ENCODE measurements at regions not wholly inside any gene's neighbourhood (a gene's known extent, or its start where the extent isn't known, plus 50 kb on each side); places are given as distances from the start of the nearest gene placed in this dataset.

DNA sequence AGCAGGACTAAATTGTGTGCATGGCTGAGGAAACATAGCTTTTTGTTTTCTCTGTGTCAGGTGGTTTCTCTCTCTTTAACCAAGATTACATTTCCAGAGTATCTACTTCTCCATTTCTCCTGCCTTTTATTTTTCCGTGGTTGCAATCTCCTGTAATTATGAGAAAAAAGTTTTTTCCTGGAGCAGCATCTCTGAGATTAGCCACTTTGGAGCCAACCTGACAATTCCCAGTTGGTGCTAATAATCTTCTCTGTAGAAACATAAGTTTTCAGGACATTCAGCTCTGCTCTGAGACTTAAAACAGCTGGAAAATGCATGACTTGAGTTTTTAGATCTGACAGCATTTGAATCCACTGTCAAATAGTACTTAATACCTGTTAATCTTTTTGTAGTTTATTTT lies 67.1 kb upstream of the GAS1 start:
- Histone ChIP-seq H3K9me3 (ENCODE audit: control insufficient read depth, low read depth, low read length) (no peaks in the 10 kb centered on the region), H3K23ac (ENCODE audit: insufficient read length, low read depth, low read length) (no peak overlapping the region), H3K14ac (ENCODE audit: insufficient read depth, low read length) (no peak overlapping the region), H4K20me1 (ENCODE audit: control insufficient read depth, insufficient read depth, insufficient read length) (no peaks in the 10 kb centered on the region), H3K56ac (ENCODE audit: insufficient read length, low read depth, low read length) (no peak overlapping the region), H3K4me1 (ENCODE audit: insufficient read depth, low read length) (no peaks in the 10 kb centered on the region), H3K79me2 (ENCODE audit: insufficient read depth, low read length) (no peaks in the 10 kb centered on the region), H3K4ac (ENCODE audit: low read depth, low read length) (no peak overlapping the region), H3K27ac (ENCODE audit: insufficient read length, low read depth, low read length) (no peak overlapping the region), H3K79me1 (ENCODE audit: insufficient read depth, low read depth, low read length, poor library complexity, severe bottlenecking) (no peaks in the 10 kb centered on the region), H3K23me2 (ENCODE audit: insufficient read length, low read depth, low read length, poor library complexity, severe bottlenecking) (no peaks in the 10 kb centered on the region), H3K18ac (ENCODE audit: insufficient read length, low read depth, low read length) (no peak overlapping the region), H2BK5ac (ENCODE audit: insufficient read length, low read length) (no peak overlapping the region), H4K91ac (ENCODE audit: insufficient read length, low read depth, low read length) (no peak overlapping the region), H2BK15ac (ENCODE audit: low read depth, low read length) (no peak overlapping the region), H3K4me2 (ENCODE audit: insufficient read depth, insufficient read length, low read length) (no peak overlapping the region), H3K9ac (ENCODE audit: extremely low read depth, insufficient read length, low read length) (no peak overlapping the region), H2AK5ac (ENCODE audit: insufficient read length, low read length) (no peak overlapping the region), H4K8ac (replicated peaks; ENCODE audit: insufficient read length, low read depth, low read length) (no peak overlapping the region), H3T11ph (ENCODE audit: low read length) (no peak overlapping the region), H2BK20ac (ENCODE audit: low read depth, low read length, poor library complexity, severe bottlenecking) (no peak overlapping the region), H2AFZ (ENCODE audit: low read length) (no peak overlapping the region), H4K5ac (ENCODE audit: insufficient read length, low read depth, low read length) (no peak overlapping the region), H2BK12ac (ENCODE audit: insufficient read length, low read depth, low read length) (no peak overlapping the region), H3K27me3 (ENCODE audit: insufficient read depth, low read length) (no peaks in the 10 kb centered on the region), H2BK120ac (ENCODE audit: low read depth, low read length, poor library complexity, severe bottlenecking) (no peak overlapping the region)
- Mint-ChIP-seq H3K27ac (no peak overlapping the region), H3K36me3 (ENCODE audit: insufficient read depth in 1 of 3, low read depth in 3 of 3) (peaks cover 0 to 5% (median 2%) of the 10 kb centered on the region in 3 experiments; a peak in 3 of 7 replicates), H3K4me1 (no peaks in the 10 kb centered on the region), H3K27me3 (ENCODE audit: low read depth) (no peaks in the 10 kb centered on the region), H3K9me3 (peaks cover 0 to 6% of the 10 kb centered on the region in 2 experiments; a peak in 3 of 5 replicates), H3K4me3 (no peak overlapping the region)
- no CpG with 5 or more reads among the region's 1 CpG for WGBS (ENCODE audit: extremely low coverage, insufficient read length, low lambda C conversion rate)
- no peak for DNase-seq
- TF ChIP-seq CTCF (conservative IDR thresholded peaks at IDR 0.05), result no peak
